Inferior parietal cortex (tissue), 1 donor: ENCODE measurements at regions not wholly inside any gene's neighbourhood (a gene's known extent, or its start where the extent isn't known, plus 50 kb on each side); places are given as distances from the start of the nearest gene placed in this dataset.
A peak's percentile ranks its signal among the peaks of the same experiment; 100 is the strongest.
"Not testable (repeated sequence)": the region's sequence is repeated elsewhere in the genome, so short reads cannot be mapped to it uniquely, and the experiment has no call there.

Experiments
- DNase-seq: peaks from one replicate; pipeline ENCODE4 v3.0.0-alpha.2; 2016; ENCODE audit errors: extremely low spot score

GRCh38 chr15:36400936-36401585 is 178.4 kb upstream of the CDIN1 start:
- DNase-seq: no peak

GRCh38 chr15:36401586-36401966 is 177.8 kb upstream of the CDIN1 start:
- DNase-seq: no peak

GRCh38 chr15:36403351-36403750 is 176.1 kb upstream of the CDIN1 start:
- DNase-seq: no peak

GRCh38 chr15:36406366-36406765 is 173.1 kb upstream of the CDIN1 start:
- peak; percentile 47 for DNase-seq

- DNase-seq: no peak
Measured at GRCh38 chr15:36406911-36407310, 172.5 kb upstream of the CDIN1 start.

- no peak for DNase-seq
Measured at GRCh38 chr15:36407647-36408046, 171.8 kb upstream of the CDIN1 start.

- no peak for DNase-seq
Measured at GRCh38 chr15:36409819-36410218, 169.6 kb upstream of the CDIN1 start.

- no peak for DNase-seq
Measured at GRCh38 chr15:36414670-36415069, 164.8 kb upstream of the CDIN1 start.

- DNase-seq: no peak
Measured at GRCh38 chr15:36415643-36416042, 163.8 kb upstream of the CDIN1 start.

GRCh38 chr15:36422631-36423030 is 156.8 kb upstream of the CDIN1 start:
- no peak for DNase-seq

GRCh38 chr15:36426691-36427090 is 152.7 kb upstream of the CDIN1 start:
- DNase-seq: no peak

GRCh38 chr15:36428102-36428845 is 151.2 kb upstream of the CDIN1 start:
- DNase-seq: peak; percentile 31

GRCh38 chr15:36429707-36430106 is 149.7 kb upstream of the CDIN1 start:
- no peak for DNase-seq

GRCh38 chr15:36430280-36430679 is 149.1 kb upstream of the CDIN1 start:
- DNase-seq: no peak

GRCh38 chr15:36430726-36431265 is 148.6 kb upstream of the CDIN1 start:
- no peak for DNase-seq

GRCh38 chr15:36432161-36432560 is 147.3 kb upstream of the CDIN1 start:
- no peak for DNase-seq

GRCh38 chr15:36434177-36434576 is 145.2 kb upstream of the CDIN1 start:
- DNase-seq: no peak

GRCh38 chr15:36438499-36438898 is 140.9 kb upstream of the CDIN1 start:
- no peak for DNase-seq

GRCh38 chr15:36447373-36447772 is 132.1 kb upstream of the CDIN1 start:
- DNase-seq: no peak

GRCh38 chr15:36448418-36448817 is 131.0 kb upstream of the CDIN1 start:
- DNase-seq: no peak

- peak; percentile 21 for DNase-seq
Measured at GRCh38 chr15:36449084-36449661, 130.3 kb upstream of the CDIN1 start.

- no peak for DNase-seq
Measured at GRCh38 chr15:36449662-36450145, 129.7 kb upstream of the CDIN1 start.

GRCh38 chr15:36454244-36454643 is 125.2 kb upstream of the CDIN1 start:
- not testable (repeated sequence) for DNase-seq
